ENCODE measurements at regions not wholly inside any gene's neighbourhood (a gene's known extent, or its start where the extent isn't known, plus 50 kb on each side); places are given as distances from the start of the nearest gene placed in this dataset.
"Not testable (repeated sequence)": the region's sequence is repeated elsewhere in the genome, so short reads cannot be mapped to it uniquely, and the experiment has no call there.

GRCh38 chr3:150328654-150329040 is 79.5 kb upstream of the TSC22D2 start:
- DNase-seq (ENCODE audit: low read depth) = no peak

GRCh38 chr3:150327678-150328653 is 80.1 kb upstream of the TSC22D2 start:
- DNase-seq (ENCODE audit: low read depth) = no peak

- DNase-seq (ENCODE audit: low read depth) = no peak
Measured at GRCh38 chr3:150324788-150325187, 83.3 kb upstream of the TSC22D2 start.

GRCh38 chr3:150324245-150324644 is 83.9 kb upstream of the TSC22D2 start:
- DNase-seq (ENCODE audit: low read depth) = no peak

GRCh38 chr3:150323770-150324169 is 84.3 kb upstream of the TSC22D2 start:
- DNase-seq (ENCODE audit: low read depth) = no peak

GRCh38 chr3:150323091-150323490 is 85.0 kb upstream of the TSC22D2 start:
- DNase-seq (ENCODE audit: low read depth) = not testable (repeated sequence)

- DNase-seq (ENCODE audit: low read depth) = not testable (repeated sequence)
Measured at GRCh38 chr3:150320971-150321370, 87.1 kb upstream of the TSC22D2 start.

GRCh38 chr3:150319900-150320299 is 88.2 kb upstream of the TSC22D2 start:
- DNase-seq (ENCODE audit: low read depth) = no peak

GRCh38 chr3:150317469-150317868 is 90.6 kb upstream of the TSC22D2 start:
- DNase-seq (ENCODE audit: low read depth) = no peak

GRCh38 chr3:150315721-150316120 is 92.4 kb upstream of the TSC22D2 start:
- DNase-seq (ENCODE audit: low read depth) = no peak

GRCh38 chr3:150314248-150315004 is 93.7 kb upstream of the TSC22D2 start:
- DNase-seq (ENCODE audit: low read depth) = no peak

- DNase-seq (ENCODE audit: low read depth) = no peak
Measured at GRCh38 chr3:150312018-150312657, 96.0 kb upstream of the TSC22D2 start.

- no peak for DNase-seq (ENCODE audit: low read depth)
Measured at GRCh38 chr3:150311156-150311555, 96.9 kb upstream of the TSC22D2 start.

GRCh38 chr3:150309557-150309956 is 98.5 kb upstream of the TSC22D2 start:
- no peak for DNase-seq (ENCODE audit: low read depth)

GRCh38 chr3:150309257-150309542 is 98.9 kb upstream of the TSC22D2 start:
- no peak for DNase-seq (ENCODE audit: low read depth)

GRCh38 chr3:150308481-150309256 is 99.4 kb upstream of the TSC22D2 start:
- no peak for DNase-seq (ENCODE audit: low read depth)

GRCh38 chr3:150308037-150308319 is 100.1 kb upstream of the TSC22D2 start:
- no peak for DNase-seq (ENCODE audit: low read depth)

GRCh38 chr3:150307311-150308036 is 100.6 kb upstream of the TSC22D2 start:
- no peak for DNase-seq (ENCODE audit: low read depth)

GRCh38 chr3:150306906-150307305 is 101.2 kb upstream of the TSC22D2 start:
- DNase-seq (ENCODE audit: low read depth) = no peak

GRCh38 chr3:150306083-150306482 is 102.0 kb upstream of the TSC22D2 start:
- DNase-seq (ENCODE audit: low read depth) = no peak

- no peak for DNase-seq (ENCODE audit: low read depth)
Measured at GRCh38 chr3:150303768-150304167, 104.3 kb upstream of the TSC22D2 start.

GRCh38 chr3:150302246-150302645 is 105.9 kb upstream of the TSC22D2 start:
- no peak for DNase-seq (ENCODE audit: low read depth)

Measured in activated T-cell treated with anti-CD3 and anti-CD28 coated beads for 1 hour (primary cell).